ENCODE measurements at regions not wholly inside any gene's neighbourhood (a gene's known extent, or its start where the extent isn't known, plus 50 kb on each side); places are given as distances from the start of the nearest gene placed in this dataset.

DNA sequence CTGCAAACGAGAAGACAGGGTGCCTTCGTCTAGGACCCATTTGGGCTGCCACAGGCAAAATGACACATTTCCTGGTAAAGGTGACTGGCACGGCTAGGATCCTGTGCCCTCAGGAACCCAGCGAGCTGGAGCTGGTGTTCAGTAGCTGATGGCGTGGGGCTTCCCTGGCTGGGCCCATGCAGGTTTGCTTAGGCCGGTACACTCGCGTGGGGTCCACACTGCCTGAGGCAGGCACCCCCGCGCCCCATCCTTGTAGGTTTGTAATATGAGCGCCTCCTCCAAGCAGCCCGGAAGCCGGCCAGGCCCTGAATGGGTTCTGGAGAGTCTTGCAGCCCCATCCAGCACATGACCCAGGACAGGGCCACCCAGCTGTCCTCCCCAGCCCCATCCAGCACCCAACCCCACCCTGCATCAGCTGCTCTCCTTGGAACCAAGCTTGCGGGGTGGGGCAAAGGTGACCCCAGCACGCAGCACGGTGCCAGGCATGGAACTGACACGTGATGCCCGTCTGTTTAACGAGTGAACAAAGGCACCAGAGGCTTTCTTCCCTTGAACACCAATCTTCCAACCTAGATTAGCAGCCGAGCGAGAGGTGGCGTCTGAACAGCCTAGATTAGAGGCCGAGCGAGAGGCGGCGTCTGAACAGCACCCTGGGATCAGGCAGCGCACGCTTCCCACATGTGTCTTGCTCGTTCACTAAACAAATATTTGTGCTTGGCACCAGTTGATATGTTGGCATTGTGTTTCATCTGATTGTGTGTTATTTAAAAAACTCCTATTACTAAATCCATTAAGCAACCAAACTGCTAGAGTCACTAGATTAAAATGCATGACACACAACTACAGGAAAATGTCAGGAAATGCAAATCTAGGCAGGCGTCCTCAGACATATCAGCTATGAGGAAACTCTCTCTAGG lies 112.1 kb downstream of the DLL1 start:
- no peak for DNase-seq

DNA sequence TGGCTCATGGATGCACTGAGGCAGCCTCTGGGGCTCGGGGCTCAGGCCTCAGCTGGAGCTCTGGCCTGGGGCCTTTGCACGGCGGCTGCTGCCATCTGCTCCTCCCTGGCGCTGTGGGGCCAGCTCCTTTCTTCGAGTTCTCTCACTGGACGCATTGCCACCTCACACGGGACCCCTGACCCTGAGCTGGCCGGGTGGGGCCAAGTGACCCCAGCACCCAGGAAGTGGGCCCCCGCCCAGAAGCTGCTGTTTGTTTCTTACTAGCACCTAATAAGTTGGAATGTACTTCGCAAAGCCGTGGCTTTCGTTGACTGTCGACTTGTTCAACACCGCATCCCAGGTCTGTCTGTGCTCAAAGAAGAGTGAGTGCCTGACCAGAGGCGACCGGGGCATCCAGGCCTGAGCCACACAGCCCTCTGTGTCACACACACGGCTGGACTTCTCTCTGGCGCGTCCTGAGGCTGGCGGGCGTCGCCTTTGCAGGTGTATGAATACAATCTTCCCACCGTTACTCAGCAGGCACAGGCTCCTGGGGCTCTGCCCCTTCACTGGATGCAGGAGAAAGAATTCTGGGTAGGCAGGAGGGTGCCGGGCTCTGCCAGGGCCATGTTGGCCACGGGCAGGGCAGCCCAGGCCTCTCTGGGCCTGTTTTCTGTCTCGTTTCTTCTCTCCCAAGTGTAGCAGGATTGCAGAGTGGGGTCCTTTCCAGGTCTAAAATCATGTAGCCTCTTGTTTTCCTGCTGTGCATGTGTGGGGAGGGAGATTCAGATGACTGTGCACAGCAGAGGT lies 112.9 kb downstream of the DLL1 start:
- DNase-seq, result no peak

DNA sequence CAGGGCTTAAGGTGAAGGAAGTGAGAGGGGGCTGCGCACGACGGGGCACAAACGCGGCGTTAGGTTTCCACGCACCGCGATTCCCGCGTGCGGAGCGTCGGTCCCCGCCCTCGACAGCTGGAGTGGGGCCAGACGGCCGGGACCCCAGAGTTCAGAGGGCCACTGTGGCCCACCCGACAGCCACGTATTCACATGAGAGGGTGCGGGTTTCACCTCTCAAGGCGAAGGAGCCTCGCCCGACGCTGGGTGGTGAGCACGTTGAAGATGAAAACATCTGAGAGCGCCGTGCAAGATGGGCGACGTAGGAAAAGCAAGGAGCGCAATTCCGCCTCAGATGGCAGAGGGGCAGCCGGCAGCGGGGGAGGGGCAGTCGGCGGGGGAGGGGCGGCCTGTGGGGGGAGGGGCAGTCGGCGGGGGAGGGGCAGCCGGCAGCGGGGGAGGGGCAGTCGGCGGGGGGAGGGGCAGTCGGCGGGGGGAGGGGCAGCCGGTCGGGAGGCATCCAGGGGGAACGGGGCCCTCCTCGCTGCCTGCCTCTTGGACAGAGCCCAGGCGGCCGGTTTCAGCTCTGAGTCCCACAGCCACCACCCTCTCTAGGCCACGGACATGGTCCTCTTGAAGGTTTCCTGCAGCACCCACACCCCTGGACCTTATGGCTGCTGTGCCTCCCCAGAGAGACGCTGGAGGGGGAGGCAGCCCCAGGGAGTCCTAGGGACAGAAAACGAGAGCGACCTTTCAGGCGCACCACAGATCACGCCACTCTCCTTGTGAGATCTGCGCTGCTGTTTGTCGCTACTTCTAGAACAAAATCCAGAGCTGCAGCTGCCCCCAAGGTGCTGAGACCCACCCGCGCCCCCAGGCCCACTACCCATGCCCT lies 113.7 kb downstream of the DLL1 start:
- no peak for DNase-seq

DNA sequence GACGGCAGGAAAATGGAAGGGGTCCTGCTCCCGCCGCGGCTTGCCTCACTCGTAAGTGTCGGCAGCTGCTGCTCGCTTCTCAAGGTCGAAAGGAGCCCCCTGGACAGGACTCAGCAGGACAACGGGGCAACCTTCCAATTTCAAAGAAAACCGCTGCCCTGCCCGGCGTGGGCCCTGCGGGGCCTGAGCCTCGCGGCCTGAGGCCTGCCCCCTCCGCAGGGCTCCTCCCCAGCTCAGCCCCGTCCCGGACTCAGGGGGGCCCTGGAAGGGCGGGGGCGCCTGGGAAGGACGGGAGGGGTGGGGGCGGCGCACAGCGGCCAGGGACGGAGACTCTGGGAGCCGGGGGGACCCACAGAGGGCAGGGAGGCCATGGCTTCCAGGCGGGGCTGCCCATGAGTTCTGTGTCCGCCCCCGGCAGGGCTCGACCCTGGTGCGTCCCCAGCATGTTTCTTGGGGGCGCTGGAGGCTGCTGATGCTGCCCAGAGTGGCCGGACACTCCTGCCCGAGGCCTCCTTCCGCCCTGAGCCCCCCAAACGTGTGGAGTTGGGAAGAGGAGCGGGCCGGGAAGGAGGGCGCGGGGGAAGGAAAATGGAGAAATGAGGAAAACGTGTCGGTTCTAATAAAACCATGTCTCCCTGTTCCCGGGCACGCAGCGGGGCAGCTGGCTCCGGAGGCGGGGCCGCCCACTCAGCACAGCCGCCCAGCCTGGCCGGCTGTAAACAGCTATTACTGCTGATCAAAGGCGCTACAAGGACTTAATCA lies 114.6 kb downstream of the DLL1 start:
- DNase-seq, result peak in 2 of 56 donors; percentile 16 to 33

DNA sequence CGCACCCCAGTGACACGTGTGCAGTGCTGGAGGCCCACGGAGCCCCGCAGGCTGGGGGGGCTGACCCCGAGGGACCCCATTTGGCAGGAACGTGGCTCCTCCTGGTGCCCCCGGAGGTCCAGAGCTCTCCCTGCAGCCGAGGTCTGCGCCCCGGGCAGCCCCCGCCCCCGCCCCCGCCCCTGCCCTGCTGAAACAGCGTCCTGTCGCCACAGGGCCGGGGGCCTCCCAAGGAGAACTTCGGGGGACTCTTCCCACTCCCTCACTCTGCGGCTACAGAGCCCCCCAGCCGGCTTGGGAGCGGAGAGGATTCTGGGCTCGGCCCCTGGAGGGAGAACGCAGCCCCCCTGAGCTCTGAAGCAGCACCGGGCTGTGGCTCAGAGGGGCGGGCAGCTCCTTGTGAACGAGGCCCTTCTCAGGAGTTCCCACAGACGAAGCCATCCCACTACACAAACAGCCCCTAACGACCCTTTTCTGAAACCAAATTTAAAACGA lies 115.2 kb downstream of the DLL1 start:
- DNase-seq, result no peak

DNA sequence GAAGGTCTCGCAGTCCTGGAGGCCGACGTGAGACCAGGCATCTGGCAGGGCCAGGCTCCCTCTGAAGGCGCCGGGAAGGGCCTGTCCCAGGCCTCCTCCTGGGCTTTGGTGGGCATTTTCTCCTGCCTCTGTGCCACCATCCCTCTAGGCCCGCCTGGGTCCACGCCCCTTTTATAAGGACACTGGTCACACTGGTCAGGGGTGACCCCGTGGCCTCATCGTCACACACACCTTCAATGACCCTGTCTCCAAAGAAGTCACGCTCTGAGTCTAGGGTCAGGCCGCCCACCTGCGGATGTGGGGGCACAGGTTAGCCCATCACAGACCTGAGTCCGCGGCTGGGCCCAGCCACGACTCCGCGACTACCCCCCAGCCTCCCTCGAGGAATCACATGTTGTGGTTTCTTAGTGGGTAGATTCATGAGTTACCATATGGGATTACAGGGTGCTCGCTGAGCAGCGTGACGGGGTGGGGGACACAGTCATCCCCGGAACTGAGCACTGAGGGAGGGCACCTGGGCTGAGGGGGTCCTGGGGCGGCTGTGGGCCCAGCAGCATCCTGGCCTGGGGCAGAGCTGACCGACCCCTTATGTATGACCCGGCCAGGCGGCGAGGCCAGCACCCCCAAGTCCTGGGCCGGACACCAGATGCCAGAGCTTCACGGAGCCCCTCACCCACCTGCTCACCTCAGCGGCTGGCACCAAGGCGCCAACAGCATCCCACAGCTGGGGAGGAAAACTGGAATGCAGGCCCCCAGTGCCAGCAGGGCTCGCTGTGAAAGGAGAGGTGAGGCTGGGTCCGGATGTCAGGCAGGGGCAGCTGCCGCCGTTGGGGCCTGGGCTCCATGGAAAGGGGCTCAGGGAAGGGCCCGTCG lies 115.9 kb downstream of the DLL1 start:
- no peak for DNase-seq

DNA sequence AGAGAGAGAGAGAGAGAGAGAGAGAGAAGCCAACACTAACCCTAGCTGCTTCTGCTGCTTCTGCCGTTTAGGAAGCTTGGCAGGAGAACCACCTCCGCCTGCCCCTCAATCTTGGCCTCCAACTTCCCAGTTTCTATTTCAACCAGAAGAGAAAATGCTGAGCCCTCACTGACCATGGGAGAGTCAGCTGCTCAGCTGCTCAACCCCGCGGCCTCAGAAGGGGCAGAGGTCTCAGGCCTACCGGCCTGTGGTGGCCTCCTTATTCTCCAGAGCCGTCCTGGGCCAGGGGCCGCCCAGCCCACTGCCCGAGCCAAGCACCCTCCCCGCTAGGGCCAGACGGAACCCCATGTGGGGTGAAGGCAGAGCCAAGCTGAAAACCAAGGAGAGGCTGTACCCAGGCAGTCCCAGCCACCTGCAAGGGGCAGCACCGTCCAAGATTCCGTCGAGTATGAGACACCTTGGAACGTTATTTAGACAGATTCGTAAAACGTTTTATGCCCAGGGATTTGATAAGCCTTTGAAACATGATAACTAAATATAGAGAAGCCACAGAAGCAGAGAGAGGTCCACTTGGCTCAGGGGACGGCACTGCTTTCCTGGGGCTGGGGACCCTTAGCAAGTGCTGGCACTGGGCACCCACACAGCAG lies 116.6 kb downstream of the DLL1 start:
- DNase-seq, result peak in 10 of 56 donors; percentile 15 to 57 (median 28)

DNA sequence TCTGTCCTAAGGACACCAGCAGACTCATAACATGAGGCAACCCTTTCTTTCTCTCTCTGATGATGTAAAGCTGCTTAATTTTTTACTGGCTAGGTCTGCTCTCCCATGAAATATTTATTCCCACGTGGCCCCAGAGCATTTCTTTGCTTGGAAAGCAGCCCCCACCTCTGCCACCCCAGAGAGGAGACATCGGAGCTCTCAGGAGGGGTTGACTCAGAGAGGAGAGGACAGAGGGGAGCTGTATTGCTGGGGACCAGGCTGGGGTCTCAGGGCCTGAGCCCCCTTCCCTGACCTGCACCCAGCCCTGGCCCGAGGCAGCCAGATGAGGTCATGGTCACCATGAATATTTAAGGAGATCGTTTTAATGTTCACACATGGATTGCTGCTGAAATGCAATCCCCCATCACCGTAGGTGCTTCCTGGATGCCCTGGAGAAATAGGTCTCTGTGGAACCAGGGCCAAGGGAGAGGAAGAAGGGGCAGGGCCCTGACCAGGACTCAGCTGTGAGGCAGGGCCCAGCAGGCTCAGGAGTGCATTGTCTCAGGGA lies 117.5 kb downstream of the DLL1 start:
- no peak for DNase-seq

DNA sequence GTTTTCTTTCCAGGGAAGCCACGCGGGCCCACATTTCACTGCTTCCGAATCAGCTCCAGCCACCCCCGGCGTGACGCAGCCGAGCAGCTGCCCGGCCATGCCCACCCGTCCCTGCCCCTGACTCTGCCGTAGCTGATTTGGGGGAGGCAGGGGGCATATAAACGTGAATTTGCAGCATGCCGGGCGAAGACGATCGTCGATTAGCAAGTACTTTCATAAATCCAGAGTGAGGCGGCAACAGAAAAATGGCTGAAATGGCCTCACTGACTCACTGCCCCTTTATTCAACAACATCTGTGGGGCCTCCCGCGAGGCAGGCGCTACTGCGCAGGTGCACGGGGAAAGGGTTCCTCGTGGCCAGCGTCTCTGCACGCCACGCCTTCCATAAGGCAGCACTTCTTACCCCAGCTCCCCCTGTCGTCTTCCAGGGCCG lies 118.0 kb downstream of the DLL1 start:
- DNase-seq, result no peak

DNA sequence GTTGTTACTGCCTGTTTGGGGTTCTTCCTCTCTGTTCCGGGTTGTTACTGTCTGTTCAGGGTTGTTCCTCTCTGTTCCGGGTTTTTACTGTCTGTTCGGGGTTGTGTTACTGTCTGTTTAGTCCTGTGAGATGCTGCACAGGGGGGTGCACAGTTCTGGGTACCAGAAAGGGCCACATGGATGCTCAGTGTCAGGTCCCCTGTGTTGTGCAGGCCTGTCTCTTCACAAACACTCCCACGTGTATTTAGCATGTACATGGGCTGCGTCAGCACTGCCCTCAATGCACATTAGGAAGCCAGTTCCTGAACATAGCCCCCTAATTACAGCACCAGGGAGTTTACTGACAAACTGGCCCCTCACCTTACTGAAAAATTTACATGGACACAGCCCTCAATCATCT lies 118.5 kb downstream of the DLL1 start:
- DNase-seq, result no peak

DNA sequence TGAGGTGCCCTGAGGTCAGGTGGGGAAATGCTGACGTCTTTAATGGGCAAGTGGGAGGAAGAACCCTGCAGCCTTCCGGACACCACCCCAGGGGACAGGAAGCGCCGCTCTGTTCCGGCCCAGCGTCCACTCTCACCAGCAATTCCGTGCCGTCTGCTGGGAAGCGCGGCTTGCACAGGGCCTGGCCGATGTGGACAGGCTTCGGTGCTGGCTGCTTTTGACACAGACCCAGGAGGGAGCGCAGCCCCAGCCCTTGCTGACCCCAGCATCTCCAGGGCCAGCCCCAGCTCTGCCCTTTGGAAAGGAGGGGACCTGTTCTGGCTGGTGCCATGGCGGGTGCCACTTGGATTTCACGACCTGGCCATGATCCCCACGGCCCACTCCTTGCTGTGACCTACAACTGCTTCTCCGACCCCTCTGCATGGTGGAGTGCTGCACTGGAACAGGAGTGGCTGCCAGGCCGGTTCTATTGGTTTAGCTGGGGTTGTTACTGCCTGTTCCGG lies 123.2 kb downstream of the DLL1 start:
- no peak for DNase-seq

DNA sequence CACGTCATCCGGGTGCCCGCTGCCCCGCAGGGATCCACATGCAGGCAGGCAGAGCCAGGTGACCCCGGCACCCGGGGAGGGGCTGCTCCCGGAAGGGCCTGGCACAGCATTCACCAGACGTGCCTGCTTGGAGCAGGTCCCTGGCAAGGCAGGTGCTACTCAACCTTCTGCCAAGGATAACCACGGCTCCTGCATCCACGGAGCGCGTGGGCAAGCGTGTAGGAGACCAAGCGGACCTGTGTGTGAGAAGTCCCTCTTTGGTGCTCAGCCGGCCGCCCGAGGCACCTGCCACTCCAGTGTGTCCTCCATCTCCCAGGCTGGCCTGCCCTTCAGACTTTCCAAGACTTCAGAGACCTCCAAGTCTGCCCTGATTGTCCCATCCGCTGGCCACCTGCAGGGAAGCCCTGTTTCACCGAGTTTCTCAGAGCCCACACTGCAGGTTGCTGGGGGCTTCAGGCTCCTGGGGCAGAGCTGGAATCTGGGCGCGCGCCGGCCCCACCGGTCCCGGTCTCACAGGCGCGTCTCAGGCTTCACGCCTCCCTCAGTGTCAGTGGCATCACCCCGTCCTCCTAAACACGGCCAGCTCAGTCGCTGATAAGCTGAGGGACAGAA lies 124.3 kb downstream of the DLL1 start:
- no peak for DNase-seq

DNA sequence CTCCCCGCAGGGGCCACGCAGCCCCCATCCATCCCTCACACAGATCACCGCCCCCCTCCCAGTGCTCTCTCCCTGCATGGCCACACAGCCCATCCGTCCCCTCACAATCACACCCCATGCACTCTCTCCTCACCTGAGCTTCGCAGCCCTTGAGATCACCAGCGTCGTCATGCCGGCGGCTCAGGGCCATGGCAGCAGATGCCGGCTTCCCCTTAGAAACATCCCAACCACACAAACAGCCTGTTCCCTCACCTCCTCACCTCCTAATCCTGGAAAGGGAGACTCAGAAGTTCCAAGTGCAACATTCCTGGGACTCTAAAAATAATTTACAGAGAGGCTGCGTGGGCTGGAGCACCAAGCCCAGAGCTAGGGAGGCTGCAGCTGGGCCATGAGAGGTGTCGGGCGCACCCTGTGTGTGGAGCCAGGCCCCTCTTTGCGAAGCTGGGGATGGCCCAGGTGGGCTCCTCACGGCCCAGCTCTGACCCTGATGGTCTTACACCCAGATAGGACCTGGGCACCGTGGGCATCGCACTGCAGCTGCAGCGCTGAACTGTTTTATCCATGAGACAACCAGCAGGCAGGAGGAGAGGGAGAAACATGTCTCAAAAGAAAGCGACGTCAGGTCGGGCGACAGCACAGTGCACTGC lies 125.3 kb downstream of the DLL1 start:
- no peak for DNase-seq

DNA sequence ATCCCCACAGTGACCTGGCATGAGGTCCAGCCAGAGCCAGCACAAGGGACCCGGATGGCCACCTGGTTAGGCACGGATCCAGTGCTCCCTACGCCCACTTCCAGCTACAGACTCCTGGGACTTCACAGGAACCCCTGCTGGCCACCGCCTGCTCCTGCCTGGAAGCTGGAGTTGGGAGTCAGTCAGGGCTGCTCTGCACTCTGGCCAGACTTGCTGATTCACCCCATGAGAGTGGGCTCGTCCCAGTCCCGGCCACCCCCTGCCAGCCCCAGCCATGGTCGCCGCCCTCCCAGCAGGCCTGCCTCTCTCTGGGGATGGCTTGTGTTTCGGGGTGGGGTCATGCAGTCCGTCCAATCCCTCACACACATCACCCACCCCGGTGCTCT lies 125.8 kb downstream of the DLL1 start:
- no peak for DNase-seq

DNA sequence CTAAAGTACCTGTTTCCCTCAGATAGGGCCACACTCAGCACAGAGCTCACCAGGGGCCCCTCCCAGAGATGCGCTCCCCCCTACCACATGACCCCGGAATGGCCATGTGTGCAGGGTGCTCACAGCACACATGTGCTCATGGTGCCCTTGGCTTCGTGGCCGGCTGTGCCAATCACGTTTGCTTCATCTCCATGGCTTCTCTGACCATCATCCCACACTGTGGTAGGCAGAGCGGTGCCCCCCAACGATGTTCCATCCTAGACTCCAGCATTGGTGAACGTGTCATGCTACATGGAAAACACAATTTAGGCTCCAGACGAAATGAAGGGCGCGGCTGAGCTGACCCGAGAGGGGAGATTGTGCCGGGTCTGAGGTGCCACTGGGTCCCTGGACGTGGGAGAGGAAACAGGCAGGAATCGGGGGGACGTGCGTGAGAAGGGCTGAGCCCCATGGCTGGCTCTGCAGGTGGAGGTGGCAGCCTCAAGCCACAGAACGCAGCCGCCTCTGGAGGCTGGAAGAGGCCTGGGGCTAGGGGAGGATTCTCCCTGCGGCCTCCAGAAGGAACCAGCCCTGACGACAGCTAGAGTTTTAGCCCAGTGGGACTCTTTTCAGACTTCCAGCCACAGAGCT lies 126.5 kb downstream of the DLL1 start:
- no peak for DNase-seq

DNA sequence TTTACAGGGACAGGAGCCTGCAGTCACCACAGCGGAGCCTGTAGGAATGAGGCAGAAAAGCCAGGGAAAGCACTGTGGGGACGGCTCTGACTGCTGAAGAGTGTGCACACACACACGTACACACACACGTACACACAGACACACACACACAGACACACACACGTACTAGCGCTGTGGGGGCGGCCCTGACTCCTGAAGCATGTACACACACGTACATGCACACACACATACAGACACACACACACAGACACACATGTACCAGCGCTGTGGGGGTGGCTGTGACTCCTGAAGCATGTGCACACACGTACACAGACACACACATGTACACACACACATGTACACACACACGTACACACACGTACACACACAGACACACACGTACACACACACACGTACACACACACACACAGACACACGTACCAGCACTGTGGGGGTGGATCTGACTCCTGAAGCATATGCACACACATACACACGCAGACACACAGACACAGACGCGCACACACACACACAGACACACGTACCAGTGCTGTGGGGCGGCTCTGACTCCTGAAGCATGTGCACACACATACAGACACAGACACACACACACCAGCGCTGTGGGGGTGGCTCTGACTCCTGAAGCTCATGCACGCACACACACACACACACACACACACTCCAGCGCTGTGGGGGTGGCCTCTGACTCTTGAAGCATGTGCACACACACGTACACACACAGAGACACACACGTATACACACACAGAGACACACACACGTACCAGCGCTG lies 127.3 kb downstream of the DLL1 start:
- DNase-seq, result no peak
